Esophagus squamous epithelium (tissue), 4 donors: ENCODE measurements at regions not wholly inside any gene's neighbourhood (a gene's known extent, or its start where the extent isn't known, plus 50 kb on each side); places are given as distances from the start of the nearest gene placed in this dataset.

Experiments
- CTCF ChIP-seq, 6 experiments: fragments of 450-650 bp in 4 of 6; fragments of 200-600 bp in 2 of 6; sonication (generic) in 2 of 6; IDR thresholded peaks; one replicate each; pipeline ENCODE4 v1.5.1; 2016 to 2019; ENCODE audit warnings: antibody characterized with exemption in 6 of 6, mild to moderate bottlenecking in 4 of 6, moderate library complexity in 4 of 6
- POLR2A ChIP-seq, 4 donors: fragments of 450-650 bp; IDR thresholded peaks; one replicate each; pipeline ENCODE4 v1.6.1; 2017; ENCODE audit warnings: antibody characterized with exemption in 4 of 4, mild to moderate bottlenecking in 4 of 4, moderate library complexity in 3 of 4

GRCh38 chr18:51345848-51346391 lies 148.4 kb upstream of the MEX3C start:
- TF ChIP-seq POLR2A (IDR thresholded peaks at IDR 0.05), result no peak
- no peak for TF ChIP-seq CTCF (IDR thresholded peaks at IDR 0.05)
